SK-N-SH (cell line): ENCODE measurements at regions not wholly inside any gene's neighbourhood (a gene's known extent, or its start where the extent isn't known, plus 50 kb on each side); places are given as distances from the start of the nearest gene placed in this dataset.

Source experiments
- CTCF ChIA-PET: fragments of 300-600, 350-600 bp; formaldehyde crosslinking; extraction: SDS; loops from one replicate; lab custom pipeline; 2021; lab: Yijun Ruan, JAX
- POLR2A ChIA-PET: fragments of 350-600 bp; sonication (Branson Sonifier 250); formaldehyde crosslinking; extraction: SDS; loops from one replicate; lab custom pipeline; 2020; ENCODE audit warnings: antibody characterized with exemption, inconsistent platforms; lab: Yijun Ruan, JAX
- DNase-seq: peaks from one replicate; pipeline ENCODE4 v3.0.0; 2012
- H2AFZ ChIP-seq: fragments of 200-600 bp; sonication (generic); 2 replicates; pipeline ENCODE4 v1.8.1; 2016; ENCODE audit warnings: antibody characterized with exemption, mild to moderate bottlenecking, low read depth
- H3F3A ChIP-seq: fragments of 200-600 bp; sonication (generic); replicated peaks from 2 replicates; pipeline ENCODE3; 2016; ENCODE audit warnings: antibody characterized with exemption, mild to moderate bottlenecking; ENCODE audit not compliant: insufficient read depth
- H3K27ac ChIP-seq, 2 experiments: fragments of 200-500 bp in 1 of 2; fragments of 200-600 bp in 1 of 2; sonication (Bioruptor generic) in 1 of 2; sonication (generic), shearing (Covaris generic) in 1 of 2; 2 replicates each; pipeline versions ENCODE4 v1.5.1 to v1.6.1; 2014 to 2016; ENCODE audit warnings: low read depth in 2 of 2, inconsistent platforms in 1 of 2, low read length in 1 of 2, mild to moderate bottlenecking in 1 of 2, mixed read lengths in 1 of 2
- H3K27me3 ChIP-seq: fragments of 200-600 bp; sonication (generic), shearing (Covaris generic); 2 replicates; pipeline ENCODE4 v1.6.1; 2016; ENCODE audit warnings: mixed run types; ENCODE audit not compliant: insufficient read depth
- H3K36me3 ChIP-seq, 2 experiments: fragments of 200-500 bp in 1 of 2; fragments of 200-600 bp in 1 of 2; sonication (Bioruptor generic) in 1 of 2; sonication (generic) in 1 of 2; replicated peaks in 1 of 2; 2 replicates each; pipeline versions ENCODE3 to v1.5.1; 2014 to 2016; ENCODE audit warnings: low read length in 1 of 2, mild to moderate bottlenecking in 1 of 2; ENCODE audit not compliant: insufficient read depth in 2 of 2, control insufficient read depth in 1 of 2
- H3K4me1 ChIP-seq, 2 experiments: fragments of 200-500 bp in 1 of 2; fragments of 200-600 bp in 1 of 2; sonication (Bioruptor generic) in 1 of 2; sonication (generic), shearing (Covaris generic) in 1 of 2; 2 replicates each; pipeline versions ENCODE4 v1.5.1 to v1.6.1; 2014 to 2016; ENCODE audit warnings: low read depth in 1 of 2, low read length in 1 of 2, mixed run types in 1 of 2; ENCODE audit not compliant: insufficient read depth in 2 of 2, control insufficient read depth in 1 of 2
- H3K4me2 ChIP-seq: fragments of 200-600 bp; sonication (generic), shearing (Covaris generic); 2 replicates; pipeline ENCODE4 v1.6.1; 2017; ENCODE audit warnings: mixed run types
- H3K4me3 ChIP-seq, 2 experiments: fragments of 200-500 bp in 1 of 2; fragments of 200-600 bp in 1 of 2; sonication (Bioruptor generic) in 1 of 2; sonication (generic), shearing (Covaris generic) in 1 of 2; 2 replicates each; pipeline versions ENCODE4 v1.5.1 to v1.8.1; 2014 to 2016; ENCODE audit warnings: low read depth in 2 of 2, inconsistent platforms in 1 of 2, low read length in 1 of 2, mild to moderate bottlenecking in 1 of 2, mixed read lengths in 1 of 2, moderate library complexity in 1 of 2
- H3K79me2 ChIP-seq: fragments of 200-600 bp; sonication (generic); 2 replicates; pipeline ENCODE4 v1.8.1; 2017; ENCODE audit warnings: mild to moderate bottlenecking; ENCODE audit not compliant: insufficient read depth
- H3K9ac ChIP-seq: fragments of 200-600 bp; sonication (generic); 2 replicates; pipeline ENCODE4 v1.6.1; 2017; ENCODE audit warnings: mixed run types
- H3K9me2 ChIP-seq: fragments of 200-600 bp; sonication (generic); 2 replicates; pipeline ENCODE4 v1.6.1; 2017; ENCODE audit warnings: mixed run types
- H3K9me3 ChIP-seq: fragments of 200-600 bp; sonication (generic); 2 replicates; pipeline ENCODE4 v1.6.1; 2017; ENCODE audit warnings: mixed run types, mild to moderate bottlenecking, moderate library complexity
- H4K20me1 ChIP-seq: fragments of 200-600 bp; sonication (generic); 2 replicates; pipeline ENCODE4 v1.6.1; 2017; ENCODE audit warnings: mild to moderate bottlenecking, mixed run types; ENCODE audit not compliant: insufficient read depth
- CHD2 ChIP-seq: fragments of 150-350 bp; IDR thresholded peaks from 2 replicates; pipeline ENCODE4 v1.6.1; 2018; ENCODE audit warnings: low read length; ENCODE audit not compliant: partially characterized antibody
- ELF1 ChIP-seq: IDR thresholded peaks from 2 replicates; pipeline ENCODE4 v1.4.0; 2012
- EZH2phosphoT487 ChIP-seq: fragments of 200-600 bp; sonication (generic); IDR thresholded peaks from 2 replicates; pipeline ENCODE4 v1.6.1; 2017; ENCODE audit warnings: low read depth, mixed run types, mild to moderate bottlenecking, antibody characterized with exemption, moderate library complexity, borderline replicate concordance
- FOSL2 ChIP-seq: IDR thresholded peaks from 2 replicates; pipeline ENCODE4 v1.4.0; 2012; ENCODE audit warnings: low read depth, mild to moderate bottlenecking, moderate library complexity, borderline replicate concordance
- FOXJ3 ChIP-seq: sonication (generic); formaldehyde crosslinking; IDR thresholded peaks from 2 replicates; pipeline ENCODE4 v1.5.1; 2020; ENCODE audit warnings: mild to moderate bottlenecking, missing genetic modification reagents
- GATA2 ChIP-seq: sonication (generic); formaldehyde crosslinking; IDR thresholded peaks from 2 replicates; pipeline ENCODE4 v1.5.0; 2020; ENCODE audit warnings: mild to moderate bottlenecking, missing genetic modification reagents
- MXI1 ChIP-seq: IDR thresholded peaks from 2 replicates; pipeline ENCODE4 v1.6.1; 2012; ENCODE audit warnings: mild to moderate bottlenecking, low read depth, low read length, improper control_type of control experiment
- POLR2AphosphoS5 ChIP-seq: IDR thresholded peaks from 2 replicates; pipeline ENCODE4 v1.6.1; 2012; ENCODE audit warnings: low read depth, low read length
- RFX5 ChIP-seq: IDR thresholded peaks from 2 replicates; pipeline ENCODE4 v1.6.1; 2012; ENCODE audit warnings: mild to moderate bottlenecking, improper control_type of control experiment, low read length
- TAF1 ChIP-seq: IDR thresholded peaks from 2 replicates; pipeline ENCODE4 v1.6.1; 2012; ENCODE audit warnings: low read depth, mild to moderate bottlenecking, low read length, moderate library complexity, borderline replicate concordance
- WGBS: methylation state at CpG from one replicate; pipeline ENCODE4 v1.1.6; 2017; ENCODE audit warnings: low lambda C conversion rate; 5-methylcytosine and 5-hydroxymethylcytosine counted together
- TF ChIP-seq, protein P1 (sequence below): IDR thresholded peaks from 2 replicates; pipeline ENCODE4 v1.6.1; 2012; ENCODE audit warnings: mild to moderate bottlenecking, low read depth, low read length, moderate library complexity
- TF ChIP-seq, protein P2 (sequence below): IDR thresholded peaks from 2 replicates; pipeline ENCODE4 v1.4.0; 2012; ENCODE audit warnings: low read depth, borderline replicate concordance
- TF ChIP-seq, protein P3 (sequence below): fragments of 200-600 bp; sonication (generic); IDR thresholded peaks from 2 replicates; pipeline ENCODE4 v1.6.1; 2017; ENCODE audit warnings: antibody characterized with exemption, mild to moderate bottlenecking, moderate library complexity
- TF ChIP-seq, protein P4 (sequence below): fragments of 150-350 bp; IDR thresholded peaks from 2 replicates; pipeline ENCODE4 v1.6.1; 2016; ENCODE audit warnings: mild to moderate bottlenecking, low read depth, low read length
- TF ChIP-seq, protein P5 (sequence below): fragments of 150-350 bp; IDR thresholded peaks from 2 replicates; pipeline ENCODE4 v1.6.1; 2017; ENCODE audit warnings: antibody characterized with exemption, low read length, low read depth, borderline replicate concordance

DNA sequence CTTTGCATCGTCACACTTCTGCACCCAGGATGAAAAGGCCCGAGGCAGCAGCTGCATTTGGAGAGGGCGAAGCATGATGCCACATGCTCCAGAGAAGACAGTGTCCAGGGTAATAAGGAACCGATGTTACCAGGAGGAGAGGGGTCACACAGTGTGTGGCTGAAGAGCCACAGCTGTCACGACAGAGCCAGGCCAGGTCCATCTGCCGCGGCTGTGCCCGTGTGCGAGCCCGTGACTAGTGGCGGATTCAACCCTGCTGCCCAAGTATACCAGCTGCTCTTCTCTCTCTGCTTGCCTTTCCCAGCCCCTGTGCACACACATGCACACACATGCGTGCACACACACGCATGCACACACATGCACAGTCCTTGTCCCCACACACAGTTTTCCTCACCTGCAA, 1432.5 kb downstream of the BRD1 start (continued):
- TF ChIP-seq, protein P1, sequence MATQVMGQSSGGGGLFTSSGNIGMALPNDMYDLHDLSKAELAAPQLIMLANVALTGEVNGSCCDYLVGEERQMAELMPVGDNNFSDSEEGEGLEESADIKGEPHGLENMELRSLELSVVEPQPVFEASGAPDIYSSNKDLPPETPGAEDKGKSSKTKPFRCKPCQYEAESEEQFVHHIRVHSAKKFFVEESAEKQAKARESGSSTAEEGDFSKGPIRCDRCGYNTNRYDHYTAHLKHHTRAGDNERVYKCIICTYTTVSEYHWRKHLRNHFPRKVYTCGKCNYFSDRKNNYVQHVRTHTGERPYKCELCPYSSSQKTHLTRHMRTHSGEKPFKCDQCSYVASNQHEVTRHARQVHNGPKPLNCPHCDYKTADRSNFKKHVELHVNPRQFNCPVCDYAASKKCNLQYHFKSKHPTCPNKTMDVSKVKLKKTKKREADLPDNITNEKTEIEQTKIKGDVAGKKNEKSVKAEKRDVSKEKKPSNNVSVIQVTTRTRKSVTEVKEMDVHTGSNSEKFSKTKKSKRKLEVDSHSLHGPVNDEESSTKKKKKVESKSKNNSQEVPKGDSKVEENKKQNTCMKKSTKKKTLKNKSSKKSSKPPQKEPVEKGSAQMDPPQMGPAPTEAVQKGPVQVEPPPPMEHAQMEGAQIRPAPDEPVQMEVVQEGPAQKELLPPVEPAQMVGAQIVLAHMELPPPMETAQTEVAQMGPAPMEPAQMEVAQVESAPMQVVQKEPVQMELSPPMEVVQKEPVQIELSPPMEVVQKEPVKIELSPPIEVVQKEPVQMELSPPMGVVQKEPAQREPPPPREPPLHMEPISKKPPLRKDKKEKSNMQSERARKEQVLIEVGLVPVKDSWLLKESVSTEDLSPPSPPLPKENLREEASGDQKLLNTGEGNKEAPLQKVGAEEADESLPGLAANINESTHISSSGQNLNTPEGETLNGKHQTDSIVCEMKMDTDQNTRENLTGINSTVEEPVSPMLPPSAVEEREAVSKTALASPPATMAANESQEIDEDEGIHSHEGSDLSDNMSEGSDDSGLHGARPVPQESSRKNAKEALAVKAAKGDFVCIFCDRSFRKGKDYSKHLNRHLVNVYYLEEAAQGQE: no peak
- TF ChIP-seq, protein P2, sequence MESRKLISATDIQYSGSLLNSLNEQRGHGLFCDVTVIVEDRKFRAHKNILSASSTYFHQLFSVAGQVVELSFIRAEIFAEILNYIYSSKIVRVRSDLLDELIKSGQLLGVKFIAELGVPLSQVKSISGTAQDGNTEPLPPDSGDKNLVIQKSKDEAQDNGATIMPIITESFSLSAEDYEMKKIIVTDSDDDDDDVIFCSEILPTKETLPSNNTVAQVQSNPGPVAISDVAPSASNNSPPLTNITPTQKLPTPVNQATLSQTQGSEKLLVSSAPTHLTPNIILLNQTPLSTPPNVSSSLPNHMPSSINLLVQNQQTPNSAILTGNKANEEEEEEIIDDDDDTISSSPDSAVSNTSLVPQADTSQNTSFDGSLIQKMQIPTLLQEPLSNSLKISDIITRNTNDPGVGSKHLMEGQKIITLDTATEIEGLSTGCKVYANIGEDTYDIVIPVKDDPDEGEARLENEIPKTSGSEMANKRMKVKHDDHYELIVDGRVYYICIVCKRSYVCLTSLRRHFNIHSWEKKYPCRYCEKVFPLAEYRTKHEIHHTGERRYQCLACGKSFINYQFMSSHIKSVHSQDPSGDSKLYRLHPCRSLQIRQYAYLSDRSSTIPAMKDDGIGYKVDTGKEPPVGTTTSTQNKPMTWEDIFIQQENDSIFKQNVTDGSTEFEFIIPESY: no peak
- TF ChIP-seq, protein P3, sequence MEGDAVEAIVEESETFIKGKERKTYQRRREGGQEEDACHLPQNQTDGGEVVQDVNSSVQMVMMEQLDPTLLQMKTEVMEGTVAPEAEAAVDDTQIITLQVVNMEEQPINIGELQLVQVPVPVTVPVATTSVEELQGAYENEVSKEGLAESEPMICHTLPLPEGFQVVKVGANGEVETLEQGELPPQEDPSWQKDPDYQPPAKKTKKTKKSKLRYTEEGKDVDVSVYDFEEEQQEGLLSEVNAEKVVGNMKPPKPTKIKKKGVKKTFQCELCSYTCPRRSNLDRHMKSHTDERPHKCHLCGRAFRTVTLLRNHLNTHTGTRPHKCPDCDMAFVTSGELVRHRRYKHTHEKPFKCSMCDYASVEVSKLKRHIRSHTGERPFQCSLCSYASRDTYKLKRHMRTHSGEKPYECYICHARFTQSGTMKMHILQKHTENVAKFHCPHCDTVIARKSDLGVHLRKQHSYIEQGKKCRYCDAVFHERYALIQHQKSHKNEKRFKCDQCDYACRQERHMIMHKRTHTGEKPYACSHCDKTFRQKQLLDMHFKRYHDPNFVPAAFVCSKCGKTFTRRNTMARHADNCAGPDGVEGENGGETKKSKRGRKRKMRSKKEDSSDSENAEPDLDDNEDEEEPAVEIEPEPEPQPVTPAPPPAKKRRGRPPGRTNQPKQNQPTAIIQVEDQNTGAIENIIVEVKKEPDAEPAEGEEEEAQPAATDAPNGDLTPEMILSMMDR: no peak
- TF ChIP-seq TAF1: no peak
- TF ChIP-seq, all 33 proteins: peak for 0

DNA sequence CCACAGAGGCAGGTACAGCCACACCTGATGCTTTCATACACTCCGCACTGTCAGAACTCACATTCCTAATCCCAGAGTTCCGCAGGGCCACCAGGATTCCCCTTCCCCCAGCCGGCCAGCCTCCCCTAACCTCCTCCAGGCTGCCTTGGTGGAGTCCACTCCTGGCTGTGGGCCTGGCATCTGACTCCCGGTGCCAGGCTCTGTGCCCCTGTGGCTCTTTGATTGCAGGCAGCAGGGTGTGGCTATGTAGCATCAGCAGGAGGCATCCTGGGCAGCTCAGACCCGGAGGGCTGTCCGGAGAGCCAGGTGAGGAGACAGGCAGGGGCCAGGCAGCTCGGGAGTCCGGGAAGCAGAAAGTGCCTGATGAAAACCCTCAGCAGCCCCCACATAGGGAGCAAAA, 1432.9 kb downstream of the BRD1 start:
- Histone ChIP-seq H3K4me2 (no peak overlapping the region), H3K4me1 (no peaks in the 10 kb centered on the region), H3K36me3 (no peaks in the 10 kb centered on the region), H2AFZ (no peak overlapping the region), H3K4me3 (no peak overlapping the region), H3K9me2 (no peaks in the 10 kb centered on the region), H3K27ac (no peak overlapping the region), H4K20me1 (no peaks in the 10 kb centered on the region), H3K9ac (no peak overlapping the region), H3K27me3 (peaks cover 8% of the 10 kb centered on the region), H3K79me2 (no peaks in the 10 kb centered on the region), H3F3A (no peaks in the 10 kb centered on the region), H3K9me3 (no peaks in the 10 kb centered on the region)
- WGBS: 15% methylated on average over 7 of the region's 8 CpGs
- ChIA-PET POLR2A (no interaction called here), CTCF (no interaction called here)
- no peak for DNase-seq
- TF ChIP-seq EZH2phosphoT487: no peak
- TF ChIP-seq, protein P2: no peak
- TF ChIP-seq FOSL2: no peak
- no peak for TF ChIP-seq ELF1
- no peak for TF ChIP-seq FOXJ3 (CRISPR knock-in tag)
- no peak for TF ChIP-seq CHD2
- no peak for TF ChIP-seq RFX5
- TF ChIP-seq GATA2 (CRISPR knock-in tag): no peak
- TF ChIP-seq, protein P4, sequence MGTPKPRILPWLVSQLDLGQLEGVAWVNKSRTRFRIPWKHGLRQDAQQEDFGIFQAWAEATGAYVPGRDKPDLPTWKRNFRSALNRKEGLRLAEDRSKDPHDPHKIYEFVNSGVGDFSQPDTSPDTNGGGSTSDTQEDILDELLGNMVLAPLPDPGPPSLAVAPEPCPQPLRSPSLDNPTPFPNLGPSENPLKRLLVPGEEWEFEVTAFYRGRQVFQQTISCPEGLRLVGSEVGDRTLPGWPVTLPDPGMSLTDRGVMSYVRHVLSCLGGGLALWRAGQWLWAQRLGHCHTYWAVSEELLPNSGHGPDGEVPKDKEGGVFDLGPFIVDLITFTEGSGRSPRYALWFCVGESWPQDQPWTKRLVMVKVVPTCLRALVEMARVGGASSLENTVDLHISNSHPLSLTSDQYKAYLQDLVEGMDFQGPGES: no peak
- TF ChIP-seq, protein P5, sequence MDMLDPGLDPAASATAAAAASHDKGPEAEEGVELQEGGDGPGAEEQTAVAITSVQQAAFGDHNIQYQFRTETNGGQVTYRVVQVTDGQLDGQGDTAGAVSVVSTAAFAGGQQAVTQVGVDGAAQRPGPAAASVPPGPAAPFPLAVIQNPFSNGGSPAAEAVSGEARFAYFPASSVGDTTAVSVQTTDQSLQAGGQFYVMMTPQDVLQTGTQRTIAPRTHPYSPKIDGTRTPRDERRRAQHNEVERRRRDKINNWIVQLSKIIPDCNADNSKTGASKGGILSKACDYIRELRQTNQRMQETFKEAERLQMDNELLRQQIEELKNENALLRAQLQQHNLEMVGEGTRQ: no peak
- TF ChIP-seq, protein P3: no peak
- no peak for TF ChIP-seq MXI1
- TF ChIP-seq POLR2AphosphoS5: no peak
